ENCODE measurements at regions not wholly inside any gene's neighbourhood (a gene's known extent, or its start where the extent isn't known, plus 50 kb on each side); places are given as distances from the start of the nearest gene placed in this dataset.

DNA sequence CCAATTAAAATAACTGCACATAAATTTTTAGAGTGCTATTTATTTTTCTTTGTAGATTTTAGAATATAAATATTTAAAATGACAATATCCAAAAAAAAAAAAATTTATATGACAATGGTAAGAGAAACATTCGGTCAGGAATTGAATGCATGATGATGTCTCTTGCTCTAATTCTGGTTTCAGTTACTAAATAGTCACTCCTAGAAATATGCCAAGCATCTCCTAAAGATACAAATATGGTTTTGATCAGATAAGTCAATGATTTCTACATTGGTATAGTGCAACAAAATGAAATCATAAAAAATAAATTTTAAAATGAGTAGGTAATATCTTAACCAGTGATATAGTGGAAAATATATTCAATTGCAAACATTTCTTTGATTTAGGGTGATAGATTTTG lies 95.9 kb upstream of the ACKR3 start:
- TF ChIP-seq POLR2AphosphoS5 (IDR thresholded peaks at IDR 0.05; ENCODE audit: low read depth) (no peak), CTCF (IDR thresholded peaks at IDR 0.05; ENCODE audit: insufficient read depth, low read length) (no peak), GABPA (IDR thresholded peaks at IDR 0.05; ENCODE audit: low read depth) (no peak)
- TF ChIP-seq, protein P1, sequence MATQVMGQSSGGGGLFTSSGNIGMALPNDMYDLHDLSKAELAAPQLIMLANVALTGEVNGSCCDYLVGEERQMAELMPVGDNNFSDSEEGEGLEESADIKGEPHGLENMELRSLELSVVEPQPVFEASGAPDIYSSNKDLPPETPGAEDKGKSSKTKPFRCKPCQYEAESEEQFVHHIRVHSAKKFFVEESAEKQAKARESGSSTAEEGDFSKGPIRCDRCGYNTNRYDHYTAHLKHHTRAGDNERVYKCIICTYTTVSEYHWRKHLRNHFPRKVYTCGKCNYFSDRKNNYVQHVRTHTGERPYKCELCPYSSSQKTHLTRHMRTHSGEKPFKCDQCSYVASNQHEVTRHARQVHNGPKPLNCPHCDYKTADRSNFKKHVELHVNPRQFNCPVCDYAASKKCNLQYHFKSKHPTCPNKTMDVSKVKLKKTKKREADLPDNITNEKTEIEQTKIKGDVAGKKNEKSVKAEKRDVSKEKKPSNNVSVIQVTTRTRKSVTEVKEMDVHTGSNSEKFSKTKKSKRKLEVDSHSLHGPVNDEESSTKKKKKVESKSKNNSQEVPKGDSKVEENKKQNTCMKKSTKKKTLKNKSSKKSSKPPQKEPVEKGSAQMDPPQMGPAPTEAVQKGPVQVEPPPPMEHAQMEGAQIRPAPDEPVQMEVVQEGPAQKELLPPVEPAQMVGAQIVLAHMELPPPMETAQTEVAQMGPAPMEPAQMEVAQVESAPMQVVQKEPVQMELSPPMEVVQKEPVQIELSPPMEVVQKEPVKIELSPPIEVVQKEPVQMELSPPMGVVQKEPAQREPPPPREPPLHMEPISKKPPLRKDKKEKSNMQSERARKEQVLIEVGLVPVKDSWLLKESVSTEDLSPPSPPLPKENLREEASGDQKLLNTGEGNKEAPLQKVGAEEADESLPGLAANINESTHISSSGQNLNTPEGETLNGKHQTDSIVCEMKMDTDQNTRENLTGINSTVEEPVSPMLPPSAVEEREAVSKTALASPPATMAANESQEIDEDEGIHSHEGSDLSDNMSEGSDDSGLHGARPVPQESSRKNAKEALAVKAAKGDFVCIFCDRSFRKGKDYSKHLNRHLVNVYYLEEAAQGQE (IDR thresholded peaks at IDR 0.05; ENCODE audit: insufficient replicate concordance, low read depth) = no peak

Data from HL-60 (cell line).